GM19025 (cell line): ENCODE measurements at regions not wholly inside any gene's neighbourhood (a gene's known extent, or its start where the extent isn't known, plus 50 kb on each side); places are given as distances from the start of the nearest gene placed in this dataset.
"Not testable (repeated sequence)": the region's sequence is repeated elsewhere in the genome, so short reads cannot be mapped to it uniquely, and the experiment has no call there.

ENCODE experiments used
- ATAC-seq: cut with Tn5 transposase; IDR thresholded peaks from one replicate; pipeline ENCODE4 v1.9.1; 2021; ENCODE audit warnings: mild to moderate bottlenecking, low read depth, moderate library complexity; ENCODE audit not compliant: unreplicated experiment

DNA sequence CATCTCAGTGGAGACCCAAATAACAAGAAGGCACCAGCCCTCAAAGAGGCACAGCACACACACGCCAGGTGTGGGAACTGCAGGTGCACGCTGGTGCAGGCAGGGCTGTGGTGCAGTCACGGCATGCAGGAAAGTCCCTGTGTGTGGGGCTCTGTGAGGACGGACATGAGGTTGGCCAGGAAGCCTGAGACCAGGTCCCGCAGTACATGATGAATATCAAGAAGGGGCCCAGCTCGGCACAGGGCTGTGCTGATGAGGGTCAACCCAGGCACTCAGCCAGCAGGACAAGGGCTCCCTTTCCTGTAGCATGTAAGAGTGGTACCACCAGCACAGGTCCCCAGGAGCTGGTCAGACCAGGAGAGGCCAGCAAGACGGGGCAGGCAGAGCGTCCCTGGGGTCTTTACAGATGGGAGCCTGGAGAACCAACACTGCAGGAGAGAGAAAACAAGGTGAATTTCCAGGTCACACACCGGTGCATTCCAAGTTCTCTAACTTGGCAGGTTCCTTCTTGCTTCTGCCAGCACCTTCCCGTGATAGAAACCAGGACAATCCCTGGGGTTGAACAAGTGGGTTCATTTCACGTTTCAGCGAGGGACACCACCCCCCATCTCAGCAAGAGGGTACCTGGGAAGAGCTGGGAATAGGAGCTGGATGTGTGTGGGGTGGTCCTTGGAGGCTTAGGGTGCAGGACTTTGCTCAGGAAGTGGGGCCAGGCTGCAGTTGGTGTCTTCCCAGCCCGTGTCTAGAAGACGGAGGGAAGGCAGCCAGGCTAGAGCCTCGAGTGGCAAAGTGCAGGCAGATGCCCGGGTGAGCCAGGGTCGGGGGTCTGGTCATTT lies 244.8 kb upstream of the TCERG1L start:
- no peak for ATAC-seq

DNA sequence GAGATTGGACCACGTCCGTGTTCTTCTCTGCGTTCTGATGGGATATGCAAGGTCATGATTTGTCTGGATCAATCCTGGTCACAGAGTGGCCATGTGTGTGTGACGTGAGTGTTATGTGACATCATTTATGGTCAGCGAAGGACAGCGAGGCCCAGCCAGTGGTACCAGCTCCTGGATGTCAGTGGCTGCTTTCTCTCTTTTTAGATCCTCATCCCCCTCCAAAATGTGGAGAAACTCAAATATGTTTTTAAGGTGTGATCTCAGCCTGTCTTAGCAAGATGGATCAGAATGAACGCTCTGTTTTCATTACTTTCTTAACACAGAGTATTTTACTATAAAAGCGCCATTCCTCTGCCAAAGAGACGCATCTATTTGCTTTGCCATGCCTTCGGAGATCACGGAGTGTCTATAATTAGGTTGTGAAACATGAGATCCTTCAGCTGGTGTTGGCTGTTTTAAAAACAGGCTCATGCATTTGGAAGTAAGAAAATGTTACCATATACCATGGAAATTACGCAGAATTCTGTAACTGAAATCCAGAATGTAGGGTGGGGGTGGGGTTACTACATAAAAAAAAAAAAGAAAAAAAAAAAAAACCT lies 245.5 kb upstream of the TCERG1L start:
- ATAC-seq = no peak

DNA sequence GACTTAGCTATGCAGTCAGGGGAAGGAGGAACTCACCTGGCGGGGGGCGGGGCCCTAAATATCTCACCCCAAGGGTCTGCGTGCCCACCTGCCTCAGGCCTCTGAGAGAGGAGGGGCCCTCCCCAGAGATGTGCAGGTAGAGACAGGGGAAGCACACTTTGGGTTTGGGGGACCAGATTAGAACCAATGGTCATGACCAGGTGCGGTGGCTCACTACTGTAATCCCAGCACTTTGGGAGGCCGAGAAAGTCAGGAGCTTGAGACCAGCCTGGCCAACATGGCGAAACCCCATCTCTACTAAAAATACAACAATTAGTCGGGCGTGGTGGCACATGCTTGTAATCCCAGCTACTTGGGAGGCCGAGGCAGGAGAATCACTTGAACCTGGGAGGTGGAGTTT lies 246.4 kb upstream of the TCERG1L start:
- not testable (repeated sequence) for ATAC-seq

DNA sequence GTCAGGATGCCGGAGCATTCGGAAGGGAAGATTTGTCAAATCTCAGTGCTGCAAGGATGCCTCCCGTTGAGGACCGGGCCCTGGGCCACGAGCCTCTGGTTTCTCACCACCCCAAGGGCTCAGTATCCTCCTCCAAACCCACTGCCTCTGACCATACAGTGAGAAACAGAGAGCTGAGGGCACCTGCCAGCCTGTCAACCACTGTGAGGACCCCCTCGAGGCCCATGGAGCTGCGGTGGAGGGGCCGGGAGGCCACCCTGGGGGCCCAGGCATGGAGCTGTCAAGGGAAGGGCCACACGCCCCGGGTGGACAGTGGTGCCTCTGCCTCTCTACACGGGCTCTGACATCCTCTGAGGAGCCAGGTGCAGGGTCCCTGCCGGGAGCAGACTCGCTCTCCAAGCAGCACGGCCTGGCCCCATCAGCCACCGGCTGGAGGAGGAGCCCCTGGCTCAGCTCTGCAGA lies 248.0 kb upstream of the TCERG1L start:
- no peak for ATAC-seq

DNA sequence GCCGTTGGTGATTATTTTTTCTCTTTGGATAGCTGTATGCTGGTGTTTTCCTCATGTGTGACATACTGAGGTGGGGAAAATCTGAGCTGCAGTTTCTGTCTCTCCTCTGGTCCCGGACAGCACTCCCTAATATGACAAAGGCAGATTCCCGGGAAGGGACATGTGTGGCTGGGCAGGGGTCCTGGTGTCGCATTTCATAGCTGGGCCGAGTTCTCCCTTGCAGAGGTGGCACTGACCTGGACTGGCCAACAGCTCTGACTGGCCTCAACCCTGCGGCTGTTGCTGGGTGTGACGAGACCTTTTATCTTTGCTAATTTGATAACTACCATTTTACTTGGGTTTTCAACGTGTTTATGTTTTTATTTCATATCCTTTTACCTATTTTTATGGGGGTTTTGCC lies 248.6 kb upstream of the TCERG1L start:
- ATAC-seq = no peak

DNA sequence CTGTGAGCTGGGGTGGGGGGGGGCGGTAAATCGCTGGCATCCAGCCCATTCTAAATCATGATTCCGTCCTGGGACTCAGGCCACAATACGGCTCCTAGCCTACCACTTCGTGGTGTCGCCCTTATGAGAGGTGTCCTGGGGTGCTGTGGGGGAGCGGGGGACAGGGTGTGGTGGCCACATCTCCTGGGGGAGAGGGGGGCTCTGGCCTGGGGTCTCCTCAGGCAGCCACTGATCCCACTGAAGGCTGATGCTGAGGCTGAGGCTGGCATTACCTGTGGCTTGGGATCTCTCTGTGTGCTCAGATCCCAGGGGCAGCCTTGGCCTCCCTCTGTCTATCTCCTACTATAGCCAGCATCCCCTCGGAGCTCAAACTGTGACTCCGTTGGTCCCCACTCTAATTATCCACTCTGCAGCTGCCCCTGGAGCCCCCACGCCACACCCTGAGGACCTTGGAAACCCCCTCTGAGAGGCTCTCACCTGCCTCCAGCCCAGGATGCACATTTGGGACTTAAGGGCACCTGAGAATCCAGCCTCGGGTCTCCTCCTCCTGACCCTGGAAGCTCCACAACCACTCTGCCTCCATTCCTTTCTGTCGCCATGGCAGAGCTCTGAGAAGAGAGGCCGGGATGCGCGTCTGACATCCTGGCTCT lies 249.3 kb upstream of the TCERG1L start:
- ATAC-seq = no peak

DNA sequence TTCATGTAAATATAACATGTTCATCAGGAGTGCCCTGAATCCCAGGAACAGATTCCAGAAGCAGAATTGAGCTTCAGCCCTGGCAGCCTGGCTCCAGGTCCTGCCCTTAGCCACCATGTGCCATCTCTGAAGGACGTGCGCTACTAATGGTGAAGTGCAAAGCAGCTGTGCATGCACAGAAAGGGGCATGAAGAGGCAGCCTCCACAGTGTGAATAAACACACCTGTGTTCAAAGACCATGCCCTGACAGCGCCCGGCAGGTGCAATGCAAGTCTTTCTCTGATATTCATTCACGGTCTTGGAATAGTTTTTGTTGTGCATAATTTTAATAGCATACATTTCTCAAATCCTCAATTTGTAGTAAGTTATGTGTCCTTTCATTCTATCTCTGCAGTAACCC lies 250.4 kb upstream of the TCERG1L start:
- ATAC-seq = no peak

DNA sequence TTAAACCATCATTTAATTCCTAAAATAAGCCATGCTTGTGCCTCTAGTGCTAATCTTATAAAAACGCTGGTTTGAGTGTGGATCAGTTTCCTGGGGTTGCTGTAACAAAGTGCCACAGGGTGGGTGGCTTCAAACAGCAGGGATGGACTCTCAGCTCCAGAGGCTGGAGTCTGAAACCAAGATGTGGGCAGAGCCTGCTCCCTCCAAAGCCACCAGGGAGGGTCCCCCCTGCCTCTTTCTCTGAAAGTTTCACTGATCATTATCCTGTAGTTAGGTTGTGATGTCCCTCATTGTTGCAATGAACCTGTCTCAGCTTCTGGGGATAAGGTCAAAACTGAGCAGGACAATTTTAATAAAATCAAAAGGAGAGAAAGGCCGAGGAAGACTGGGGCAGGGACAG lies 251.9 kb upstream of the TCERG1L start:
- ATAC-seq = no peak

DNA sequence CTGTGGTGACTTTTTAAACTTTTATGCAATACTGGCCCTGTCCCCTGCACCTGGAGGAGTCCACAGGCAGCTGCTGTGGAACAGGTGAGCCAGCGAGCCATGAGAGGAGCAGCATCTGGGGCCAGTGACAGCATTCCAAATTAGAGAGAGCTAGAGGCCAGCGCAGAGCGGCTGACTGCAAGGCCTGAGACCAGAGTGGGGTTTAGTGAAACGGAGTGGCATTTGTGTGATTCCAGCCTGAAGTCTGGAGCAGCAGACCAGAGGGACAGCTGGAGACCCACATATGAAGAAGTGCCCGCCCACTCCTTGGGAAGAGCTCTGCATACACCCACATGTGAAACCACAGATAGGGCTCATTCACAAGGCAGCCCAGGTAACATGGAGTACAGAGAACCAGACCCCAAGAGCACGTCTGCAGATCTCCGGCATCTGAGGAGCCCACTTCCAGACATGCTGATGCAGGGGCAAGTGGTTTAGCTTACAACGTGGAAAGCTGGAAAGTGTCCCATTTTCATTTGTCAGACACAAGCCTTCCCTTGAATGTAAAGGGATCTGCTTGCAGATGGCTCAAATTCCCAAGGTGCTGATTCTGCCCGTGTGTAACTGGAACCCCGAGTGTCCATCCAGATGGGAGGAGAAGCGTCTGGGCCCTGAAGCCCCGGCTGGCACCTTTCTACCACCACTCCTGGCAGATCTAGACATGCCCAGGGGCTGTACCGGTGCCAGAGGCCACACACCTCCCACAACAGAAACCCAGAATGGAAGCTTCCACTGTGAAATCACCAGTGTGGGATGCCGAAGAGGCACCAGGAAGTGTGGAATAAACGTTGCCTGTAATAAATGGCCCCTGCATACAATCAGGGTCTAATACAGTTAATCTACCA lies 256.0 kb upstream of the TCERG1L start:
- ATAC-seq = no peak

DNA sequence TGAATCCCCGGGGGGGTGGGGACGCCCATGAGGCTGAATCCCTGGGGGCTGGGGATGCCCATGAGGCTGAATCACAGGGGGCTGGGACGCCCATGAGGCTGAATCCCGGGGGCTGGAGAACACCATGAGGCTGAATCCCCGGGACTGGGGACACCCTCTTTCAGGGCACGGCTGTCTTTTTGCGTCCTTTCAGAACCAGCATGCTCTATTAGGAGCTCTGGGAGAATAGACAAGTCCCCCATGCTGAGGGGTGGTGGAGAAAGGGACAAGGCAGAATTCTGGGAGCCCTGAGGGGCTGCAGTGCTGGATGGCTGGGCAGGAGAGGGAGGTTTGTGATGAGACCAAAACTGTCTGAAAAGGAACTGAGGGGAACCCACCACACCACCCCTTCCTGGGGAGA lies 257.3 kb upstream of the TCERG1L start:
- no peak for ATAC-seq

DNA sequence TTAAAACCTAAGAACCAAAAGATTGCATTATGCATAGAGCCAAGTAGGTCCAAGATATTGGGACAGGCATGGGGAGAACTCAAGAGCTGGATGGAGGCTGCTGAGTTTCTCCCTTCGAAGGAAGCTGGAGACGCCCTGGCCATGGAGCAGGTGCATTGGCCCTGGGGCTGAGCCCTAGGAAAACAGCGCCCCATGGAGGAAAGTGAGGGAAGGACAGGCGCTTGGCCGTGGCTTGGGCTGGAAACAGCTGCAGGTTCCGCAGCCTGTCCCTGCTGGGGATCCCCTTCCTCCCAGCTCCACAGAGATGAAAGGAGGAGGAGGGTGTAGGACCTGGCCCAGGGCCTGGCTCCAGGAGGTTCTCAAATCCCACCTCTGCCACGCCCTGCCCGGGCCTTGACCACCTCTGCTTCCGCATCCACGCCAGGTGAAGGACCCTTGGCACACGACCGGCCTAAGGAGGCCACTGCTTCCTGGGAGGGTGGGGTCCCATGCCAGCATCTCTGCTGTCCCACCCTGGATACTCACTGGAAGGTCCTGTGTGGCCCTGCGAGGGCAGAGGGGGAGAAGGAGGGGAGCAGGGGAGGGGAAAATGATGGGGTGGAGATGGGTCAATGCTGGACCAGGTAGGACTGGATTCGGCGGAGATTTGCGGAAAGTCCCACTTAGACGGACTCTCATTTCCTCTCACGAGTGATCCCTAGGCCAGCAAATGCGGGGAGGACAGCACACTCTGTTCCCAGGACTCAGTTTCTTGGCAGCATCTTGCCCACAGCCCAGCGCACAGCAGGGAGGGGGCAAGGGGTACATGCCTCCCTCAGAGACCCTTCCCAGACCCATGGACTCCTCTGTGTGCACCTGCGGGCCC lies 258.6 kb upstream of the TCERG1L start:
- ATAC-seq = no peak

DNA sequence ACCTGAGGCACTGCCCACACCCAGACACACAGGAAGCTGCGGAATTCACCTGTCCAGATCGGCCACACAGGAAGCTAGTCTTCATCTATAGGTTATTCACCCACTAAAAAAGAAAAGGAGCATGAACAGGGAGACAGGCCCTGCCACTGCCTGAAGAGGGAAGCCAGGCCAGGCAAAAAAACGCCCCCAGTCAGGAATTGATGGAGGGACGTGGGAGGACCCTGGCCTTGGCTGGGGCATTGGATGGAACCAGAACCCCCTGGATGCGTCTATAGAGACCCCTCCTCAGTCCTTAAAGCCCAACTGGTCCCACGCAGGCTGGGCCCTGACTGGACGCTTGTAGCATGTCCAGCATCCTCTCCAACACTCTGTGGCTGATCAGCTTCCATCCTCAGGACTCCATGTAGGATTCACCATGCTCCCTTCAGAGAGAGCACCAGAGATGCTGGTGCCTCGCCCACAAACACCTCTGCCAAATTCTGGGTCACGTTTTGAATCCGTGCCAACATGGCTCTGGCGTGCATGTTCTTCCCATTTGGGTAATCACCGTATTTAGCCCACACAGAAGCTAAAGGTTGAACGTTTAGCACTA lies 259.3 kb upstream of the TCERG1L start:
- ATAC-seq = no peak

DNA sequence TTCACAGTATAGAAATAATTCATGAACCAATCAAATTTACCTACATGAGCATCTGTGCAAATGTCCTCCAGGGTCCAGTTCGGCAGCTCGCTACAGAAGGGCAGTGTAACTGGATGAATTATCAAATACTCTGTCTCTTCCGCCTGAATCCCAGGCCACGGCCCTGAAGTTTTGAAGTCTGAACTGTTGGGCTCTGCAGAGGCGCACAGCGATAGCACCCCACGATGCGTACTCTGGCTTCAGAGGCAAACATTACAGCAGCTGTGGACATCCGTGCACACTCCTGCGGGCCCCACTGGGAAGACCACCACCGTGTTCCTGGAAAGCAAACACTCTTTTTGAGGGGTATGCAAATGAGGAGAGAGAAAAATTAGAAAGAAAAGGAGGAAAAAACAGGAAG lies 259.8 kb upstream of the TCERG1L start:
- ATAC-seq = no peak

DNA sequence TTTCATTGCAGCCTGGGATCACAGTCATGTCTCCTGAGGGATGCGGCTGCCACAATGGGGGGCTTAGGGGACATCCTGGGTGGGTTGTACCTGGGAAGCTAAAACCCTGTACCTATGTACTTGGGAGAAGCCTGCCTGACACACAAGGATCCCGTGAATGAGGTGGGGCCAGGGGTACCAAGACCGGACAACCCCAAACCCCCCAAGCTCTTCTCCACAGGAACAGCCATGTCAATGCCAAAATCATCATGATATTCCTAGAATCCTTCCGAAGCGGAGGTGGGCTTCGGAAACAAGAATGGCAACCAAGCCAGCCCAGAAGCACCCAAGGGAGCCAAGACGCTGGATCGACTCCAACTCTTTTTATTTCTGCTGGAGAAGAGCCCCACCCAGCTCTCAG lies 260.3 kb upstream of the TCERG1L start:
- ATAC-seq = no peak

DNA sequence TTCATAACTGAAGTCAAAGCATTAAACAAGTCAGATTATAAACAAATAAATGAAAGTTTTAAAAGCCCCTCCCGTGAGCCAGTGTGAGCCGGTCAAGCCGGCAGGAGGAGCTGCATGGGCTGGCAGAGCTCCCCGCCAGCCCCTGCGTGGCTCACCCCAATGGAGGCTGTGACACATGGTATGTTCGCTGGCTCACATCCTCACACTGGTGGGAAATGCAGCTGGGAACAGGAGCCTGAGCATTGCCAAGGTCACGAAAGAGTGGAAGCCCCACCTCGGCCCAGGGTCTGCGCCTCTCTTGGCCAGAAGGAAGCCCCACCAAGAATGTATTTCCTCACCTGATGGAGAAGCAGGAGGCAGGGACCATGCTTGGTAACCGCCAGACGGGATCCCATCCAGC lies 261.7 kb upstream of the TCERG1L start:
- no peak for ATAC-seq

DNA sequence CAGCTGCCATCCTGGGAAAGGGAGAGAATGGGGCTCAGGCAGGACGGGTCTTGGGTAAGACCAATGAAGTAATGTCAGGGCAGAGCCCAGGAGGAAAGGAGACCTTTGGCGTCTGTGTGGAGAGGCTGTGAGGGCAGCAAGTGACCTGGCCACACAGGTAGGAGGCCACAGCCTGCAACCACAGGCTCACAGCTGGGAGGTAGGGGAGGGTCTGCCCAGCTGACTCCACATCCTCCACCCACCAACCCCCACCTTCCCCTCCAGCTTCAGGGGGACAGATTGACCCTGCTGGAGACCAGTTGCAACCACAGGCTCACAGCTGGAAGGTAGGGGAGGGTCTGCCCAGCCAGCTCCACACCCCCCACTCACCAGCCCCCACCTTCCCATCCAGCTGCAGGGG lies 262.2 kb upstream of the TCERG1L start:
- ATAC-seq = no peak

DNA sequence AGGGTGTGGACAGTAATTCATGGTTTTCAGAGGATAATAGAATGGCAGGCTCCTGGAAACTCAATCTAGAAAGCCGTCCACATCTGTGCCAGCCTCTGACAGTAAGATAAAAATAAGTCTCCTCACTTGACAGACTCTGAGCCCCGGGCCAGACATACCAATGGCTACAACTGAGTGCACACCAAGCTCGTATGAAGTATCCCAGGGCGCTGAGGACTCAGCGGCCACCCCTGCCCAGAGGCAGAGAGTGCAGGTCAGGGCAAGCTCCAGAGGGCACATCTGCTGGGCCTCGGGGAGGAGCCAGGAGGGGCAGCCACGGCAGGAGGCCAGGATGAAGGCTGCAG lies 262.8 kb upstream of the TCERG1L start:
- ATAC-seq = no peak

DNA sequence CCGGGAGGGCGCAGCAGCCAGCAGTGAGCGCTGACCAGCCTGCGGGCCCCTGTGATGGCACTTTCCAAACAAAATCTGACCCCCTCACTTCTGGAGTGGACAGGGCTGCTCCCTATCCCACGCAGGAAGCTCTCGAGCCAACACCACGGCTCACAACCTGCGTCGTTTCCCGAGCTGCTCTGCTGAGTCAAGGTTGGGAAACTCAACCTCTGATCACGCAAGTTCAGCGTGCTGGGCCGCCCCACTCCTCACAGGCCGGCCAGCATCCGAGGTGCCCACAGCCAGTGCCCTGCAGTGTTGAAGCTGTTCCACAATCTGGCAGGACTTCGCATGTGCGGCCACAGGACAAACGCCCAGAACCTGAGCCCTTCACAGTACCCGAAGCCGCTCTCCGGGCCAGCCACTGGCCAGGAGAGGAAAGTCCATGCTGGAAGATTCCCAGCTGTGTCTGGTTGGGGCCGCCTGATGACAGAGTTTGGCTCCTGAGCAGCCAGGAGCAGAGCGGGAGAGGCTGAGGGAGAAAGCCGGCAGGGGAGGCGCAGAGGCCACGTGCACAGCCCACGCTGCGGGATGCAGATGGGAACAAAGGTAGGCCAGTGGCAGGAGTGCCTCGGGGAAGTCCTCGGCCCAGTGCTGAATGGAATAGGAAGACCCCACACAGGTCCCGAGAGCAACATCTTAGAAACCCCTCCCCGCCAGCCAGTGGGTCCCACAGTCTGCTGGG lies 263.3 kb upstream of the TCERG1L start:
- ATAC-seq = no peak

DNA sequence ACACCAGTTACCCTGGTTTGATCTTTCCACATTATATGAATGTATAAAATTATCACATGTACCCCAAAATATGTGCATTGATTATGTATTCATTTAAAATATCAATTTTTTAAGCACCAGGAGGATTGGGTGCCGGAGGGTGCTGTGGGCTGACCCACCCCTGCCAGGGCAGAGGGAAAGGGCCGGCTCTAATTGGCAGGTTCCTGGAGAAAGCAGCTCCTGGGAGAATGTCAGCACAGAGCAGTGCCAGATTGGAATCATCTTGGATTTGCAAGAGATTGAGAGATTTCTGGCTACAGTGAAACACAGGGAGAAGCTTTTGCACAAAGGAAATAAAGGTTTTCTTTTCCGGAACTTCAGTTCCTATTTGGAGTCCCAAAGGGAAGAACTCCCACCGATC lies 264.4 kb upstream of the TCERG1L start:
- no peak for ATAC-seq
